Rectal smooth muscle tissue (tissue), 1 donor: ENCODE measurements at regions not wholly inside any gene's neighbourhood (a gene's known extent, or its start where the extent isn't known, plus 50 kb on each side); places are given as distances from the start of the nearest gene placed in this dataset.

Experiments
- H3K27ac ChIP-seq: one replicate; pipeline ENCODE4 v1.7.0; 2013; ENCODE audit warnings: low read depth, low read length, inconsistent platforms
- H3K27me3 ChIP-seq: one replicate; pipeline ENCODE4 v1.7.0; 2013; ENCODE audit warnings: low read length; ENCODE audit not compliant: control insufficient read depth, insufficient read depth
- H3K36me3 ChIP-seq: one replicate; pipeline ENCODE4 v1.7.0; 2013; ENCODE audit warnings: low read length; ENCODE audit not compliant: control insufficient read depth, insufficient read depth
- H3K4me1 ChIP-seq: one replicate; pipeline ENCODE4 v1.7.0; 2013; ENCODE audit warnings: low read length; ENCODE audit not compliant: control insufficient read depth, insufficient read depth
- H3K4me3 ChIP-seq: one replicate; pipeline ENCODE4 v1.7.0; 2013; ENCODE audit warnings: low read length
- H3K9ac ChIP-seq: one replicate; pipeline ENCODE4 v1.7.0; 2013; ENCODE audit warnings: low read length

GRCh38 chr6:132165677-132166076, 214.5 kb upstream of the CCN2 start:
- H3K9ac ChIP-seq: no peak overlapping the region
- no peaks in the 10 kb centered on the region for H3K36me3 ChIP-seq
- H3K4me1 ChIP-seq: no peaks in the 10 kb centered on the region
- no peak overlapping the region for H3K27ac ChIP-seq
- H3K27me3 ChIP-seq: no peaks in the 10 kb centered on the region
- no peak overlapping the region for H3K4me3 ChIP-seq

GRCh38 chr6:132161283-132161682, 210.1 kb upstream of the CCN2 start:
- no peaks in the 10 kb centered on the region for H3K27me3 ChIP-seq
- H3K4me1 ChIP-seq: no peaks in the 10 kb centered on the region
- H3K4me3 ChIP-seq: no peak overlapping the region
- no peak overlapping the region for H3K9ac ChIP-seq
- no peak overlapping the region for H3K27ac ChIP-seq
- H3K36me3 ChIP-seq: no peaks in the 10 kb centered on the region

- H3K27ac ChIP-seq: no peak overlapping the region
- H3K4me3 ChIP-seq: no peak overlapping the region
- no peaks in the 10 kb centered on the region for H3K4me1 ChIP-seq
- H3K36me3 ChIP-seq: no peaks in the 10 kb centered on the region
- H3K27me3 ChIP-seq: no peaks in the 10 kb centered on the region
- no peak overlapping the region for H3K9ac ChIP-seq
Measured at GRCh38 chr6:132153221-132153898, 202.2 kb upstream of the CCN2 start.

DNA sequence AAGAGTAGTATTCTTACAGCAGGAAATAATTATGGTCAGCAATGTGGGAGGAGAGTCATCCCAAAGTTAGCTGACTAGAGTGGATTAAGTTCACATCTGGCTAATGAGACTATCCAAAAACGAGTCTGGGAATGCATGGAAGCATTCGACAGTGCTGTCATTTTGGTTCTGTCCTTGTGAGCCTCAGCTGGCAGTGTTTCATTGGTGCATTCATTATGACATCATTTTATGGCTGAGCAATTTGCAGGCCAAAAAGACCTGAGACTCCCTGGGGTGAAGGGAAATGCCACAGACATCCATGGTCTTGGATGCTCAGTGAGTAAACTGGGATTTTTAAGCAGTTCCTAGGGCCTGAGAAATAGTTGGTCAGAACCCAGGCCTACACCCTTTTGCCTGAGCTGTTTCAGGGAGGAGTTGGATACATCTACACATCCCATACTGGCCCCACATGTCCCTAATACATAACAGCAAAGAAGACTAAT, 196.4 kb upstream of the CCN2 start:
- H3K27me3 ChIP-seq: no peaks in the 10 kb centered on the region
- H3K27ac ChIP-seq: no peak overlapping the region
- H3K4me3 ChIP-seq: no peak overlapping the region
- H3K9ac ChIP-seq: no peak overlapping the region
- H3K4me1 ChIP-seq: no peaks in the 10 kb centered on the region
- no peaks in the 10 kb centered on the region for H3K36me3 ChIP-seq

DNA sequence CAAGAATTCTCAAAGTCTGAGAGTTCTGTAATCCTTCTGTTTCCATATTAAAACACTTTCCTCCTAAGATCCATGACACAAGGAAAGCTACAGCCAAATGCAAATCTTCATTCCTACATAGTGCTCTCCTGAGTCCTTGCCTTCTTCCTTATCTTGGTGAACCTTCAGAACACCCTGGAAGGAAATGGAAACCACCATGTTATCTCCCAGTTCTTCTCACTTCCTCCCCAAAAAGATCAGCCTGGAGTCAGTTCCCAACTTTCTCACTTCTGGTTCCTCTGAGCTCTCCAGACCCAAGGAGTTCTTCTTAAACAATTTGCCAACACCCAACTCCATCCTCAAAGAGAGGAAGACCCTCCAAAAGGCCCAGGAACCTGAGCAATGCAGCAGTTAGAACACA, 193.3 kb upstream of the CCN2 start:
- Histone ChIP-seq H3K4me1 (no peaks in the 10 kb centered on the region), H3K27me3 (no peaks in the 10 kb centered on the region), H3K36me3 (no peaks in the 10 kb centered on the region), H3K9ac (no peak overlapping the region), H3K27ac (no peak overlapping the region), H3K4me3 (no peak overlapping the region)

- H3K9ac ChIP-seq: no peak overlapping the region
- no peak overlapping the region for H3K27ac ChIP-seq
- no peaks in the 10 kb centered on the region for H3K36me3 ChIP-seq
- H3K27me3 ChIP-seq: no peaks in the 10 kb centered on the region
- H3K4me3 ChIP-seq: no peak overlapping the region
- no peaks in the 10 kb centered on the region for H3K4me1 ChIP-seq
Measured at GRCh38 chr6:132143258-132143657, 192.1 kb upstream of the CCN2 start.

GRCh38 chr6:132142768-132143167, 191.6 kb upstream of the CCN2 start:
- H3K27me3 ChIP-seq: no peaks in the 10 kb centered on the region
- no peak overlapping the region for H3K9ac ChIP-seq
- H3K4me3 ChIP-seq: no peak overlapping the region
- no peaks in the 10 kb centered on the region for H3K4me1 ChIP-seq
- no peak overlapping the region for H3K27ac ChIP-seq
- H3K36me3 ChIP-seq: no peaks in the 10 kb centered on the region

GRCh38 chr6:132142308-132142707, 191.1 kb upstream of the CCN2 start:
- Histone ChIP-seq H3K36me3 (no peaks in the 10 kb centered on the region), H3K9ac (no peak overlapping the region), H3K27me3 (no peaks in the 10 kb centered on the region), H3K4me1 (no peaks in the 10 kb centered on the region), H3K27ac (no peak overlapping the region), H3K4me3 (no peak overlapping the region)

DNA sequence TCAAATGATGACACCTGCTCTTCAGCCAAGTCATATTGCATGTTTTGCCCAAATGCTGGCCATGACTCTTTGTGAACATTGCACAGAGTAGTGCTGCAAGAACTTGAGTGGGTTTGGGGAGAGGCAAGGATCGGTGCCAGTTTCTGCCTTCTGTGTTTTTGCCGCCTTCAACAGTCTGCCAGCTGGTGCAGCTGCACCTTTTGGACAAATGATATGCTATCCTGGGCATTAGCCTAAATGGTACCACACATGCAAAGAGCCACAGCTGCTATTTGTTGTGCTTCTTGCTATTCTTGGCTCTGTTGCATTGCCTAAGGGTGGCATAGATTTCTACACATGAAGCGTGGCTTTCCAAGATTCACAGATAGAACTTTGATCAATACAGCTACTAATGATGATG, 189.0 kb upstream of the CCN2 start:
- H3K4me3 ChIP-seq: no peak overlapping the region
- no peak overlapping the region for H3K9ac ChIP-seq
- H3K36me3 ChIP-seq: no peaks in the 10 kb centered on the region
- no peaks in the 10 kb centered on the region for H3K4me1 ChIP-seq
- no peaks in the 10 kb centered on the region for H3K27me3 ChIP-seq
- H3K27ac ChIP-seq: no peak overlapping the region

- Histone ChIP-seq H3K4me3 (no peak overlapping the region), H3K27me3 (no peaks in the 10 kb centered on the region), H3K9ac (no peak overlapping the region), H3K27ac (no peak overlapping the region), H3K36me3 (no peaks in the 10 kb centered on the region), H3K4me1 (no peaks in the 10 kb centered on the region)
Measured at GRCh38 chr6:132139611-132140010, 188.4 kb upstream of the CCN2 start.

- no peak overlapping the region for H3K9ac ChIP-seq
- no peaks in the 10 kb centered on the region for H3K27me3 ChIP-seq
- H3K36me3 ChIP-seq: no peaks in the 10 kb centered on the region
- H3K27ac ChIP-seq: no peak overlapping the region
- H3K4me3 ChIP-seq: no peak overlapping the region
- peaks cover 8% of the 10 kb centered on the region for H3K4me1 ChIP-seq
Measured at GRCh38 chr6:132136981-132137380, 185.8 kb upstream of the CCN2 start.

- Histone ChIP-seq H3K27ac (no peak overlapping the region), H3K4me3 (no peak overlapping the region), H3K36me3 (no peaks in the 10 kb centered on the region), H3K4me1 (peaks cover 22% of the 10 kb centered on the region), H3K27me3 (no peaks in the 10 kb centered on the region), H3K9ac (no peak overlapping the region)
Measured at GRCh38 chr6:132135409-132135808, 184.2 kb upstream of the CCN2 start.

- H3K27ac ChIP-seq: no peak overlapping the region
- H3K4me1 ChIP-seq: peaks cover 26% of the 10 kb centered on the region
- H3K27me3 ChIP-seq: no peaks in the 10 kb centered on the region
- no peak overlapping the region for H3K9ac ChIP-seq
- H3K36me3 ChIP-seq: no peaks in the 10 kb centered on the region
- H3K4me3 ChIP-seq: no peak overlapping the region
Measured at GRCh38 chr6:132133736-132134445, 182.7 kb upstream of the CCN2 start.
